ENCODE measurements at regions not wholly inside any gene's neighbourhood (a gene's known extent, or its start where the extent isn't known, plus 50 kb on each side); places are given as distances from the start of the nearest gene placed in this dataset.
A peak's percentile ranks its signal among the peaks of the same experiment; 100 is the strongest.

GRCh38 chr4:53646795-53647194, 55.5 kb upstream of the LNX1 start:
- TF ChIP-seq REST (IDR thresholded peaks at IDR 0.05; ENCODE audit: insufficient replicate concordance, low read depth): no peak
- no peak for TF ChIP-seq POLR2AphosphoS5 (IDR thresholded peaks at IDR 0.05; ENCODE audit: low read depth)
- no peak for TF ChIP-seq SPI1 (IDR thresholded peaks at IDR 0.05; ENCODE audit: borderline replicate concordance, low read depth)
- no peak for TF ChIP-seq GABPA (IDR thresholded peaks at IDR 0.05; ENCODE audit: low read depth)
- TF ChIP-seq CTCF (IDR thresholded peaks at IDR 0.05; ENCODE audit: insufficient read depth, low read length): no peak

GRCh38 chr4:53645108-53645507, 53.8 kb upstream of the LNX1 start:
- TF ChIP-seq CTCF (IDR thresholded peaks at IDR 0.05; ENCODE audit: insufficient read depth, low read length) (no peak), REST (IDR thresholded peaks at IDR 0.05; ENCODE audit: insufficient replicate concordance, low read depth) (no peak), POLR2AphosphoS5 (IDR thresholded peaks at IDR 0.05; ENCODE audit: low read depth) (no peak), GABPA (IDR thresholded peaks at IDR 0.05; ENCODE audit: low read depth) (no peak), SPI1 (IDR thresholded peaks at IDR 0.05; ENCODE audit: borderline replicate concordance, low read depth) (no peak)
- Histone ChIP-seq H3K27ac (replicated peaks) (no peak overlapping the region), H3K27me3 (ENCODE audit: insufficient read depth, poor library complexity, severe bottlenecking) (no peaks in the 10 kb centered on the region), H3K4me3 (replicated peaks; ENCODE audit: insufficient read depth, low read length) (no peak overlapping the region)
- no peak for DNase-seq (ENCODE audit: low read depth in 1 of 2, low spot score in 1 of 2)

More at GRCh38 chr4:53646795-53647194, 55.5 kb upstream of the LNX1 start:
- DNase-seq (ENCODE audit: low read depth in 1 of 2, low spot score in 1 of 2): no peak
- Histone ChIP-seq H3K4me3 (replicated peaks; ENCODE audit: insufficient read depth, low read length) (no peak overlapping the region), H3K27me3 (ENCODE audit: insufficient read depth, poor library complexity, severe bottlenecking) (no peaks in the 10 kb centered on the region), H3K27ac (replicated peaks) (no peak overlapping the region)

- TF ChIP-seq SPI1 (IDR thresholded peaks at IDR 0.05; ENCODE audit: borderline replicate concordance, low read depth) (peak; percentile 16; the same call in 1 of the 2 replicates), CTCF (IDR thresholded peaks at IDR 0.05; ENCODE audit: insufficient read depth, low read length) (no peak), REST (IDR thresholded peaks at IDR 0.05; ENCODE audit: insufficient replicate concordance, low read depth) (no peak), GABPA (IDR thresholded peaks at IDR 0.05; ENCODE audit: low read depth) (no peak)
- Histone ChIP-seq H3K27ac (replicated peaks) (no peak overlapping the region), H3K27me3 (ENCODE audit: insufficient read depth, poor library complexity, severe bottlenecking) (no peaks in the 10 kb centered on the region), H3K4me3 (replicated peaks; ENCODE audit: insufficient read depth, low read length) (no peak overlapping the region)
- DNase-seq (ENCODE audit: low read depth in 1 of 2, low spot score in 1 of 2): peak in 1 of 2 experiments; percentile 13
Measured at GRCh38 chr4:53644607-53645006, 53.3 kb upstream of the LNX1 start.
